ENCODE measurements at regions not wholly inside any gene's neighbourhood (a gene's known extent, or its start where the extent isn't known, plus 50 kb on each side); places are given as distances from the start of the nearest gene placed in this dataset.

DNA sequence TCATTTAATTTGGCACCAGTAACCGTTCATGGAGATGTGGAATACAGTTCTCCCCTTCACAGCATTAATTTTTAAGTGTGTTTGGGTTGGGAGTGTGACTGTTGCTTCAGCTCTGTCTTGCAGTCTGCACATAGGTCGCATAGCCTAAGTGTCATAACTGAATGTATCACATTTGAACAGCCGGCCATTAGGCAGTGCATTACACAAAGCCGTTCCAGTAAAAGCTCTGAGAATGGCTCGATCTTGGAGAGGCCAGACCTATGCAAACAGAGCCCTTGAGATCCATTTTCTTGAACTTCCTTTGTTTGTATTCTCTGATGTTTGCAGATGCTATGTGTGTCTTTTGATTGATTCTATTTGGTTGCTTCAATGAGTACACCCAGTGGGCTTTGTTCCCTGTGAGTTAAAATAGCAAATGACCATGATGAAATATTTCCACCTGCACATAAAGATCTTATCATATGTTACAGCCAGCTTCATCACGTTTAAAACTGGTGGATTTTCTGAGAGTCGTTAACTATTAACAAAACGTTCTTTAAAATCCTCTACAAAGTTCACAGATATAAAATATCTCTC is 1104.9 kb upstream of the SLC10A2 start:
- TF ChIP-seq CTCF (IDR thresholded peaks at IDR 0.05; ENCODE audit: low read depth, low read length, poor library complexity, severe bottlenecking) (no peak), EZH2phosphoT487 (IDR thresholded peaks at IDR 0.05; ENCODE audit: borderline replicate concordance, low read length) (no peak)
